ENCODE measurements at regions not wholly inside any gene's neighbourhood (a gene's known extent, or its start where the extent isn't known, plus 50 kb on each side); places are given as distances from the start of the nearest gene placed in this dataset.
A peak's percentile ranks its signal among the peaks of the same experiment; 100 is the strongest.
"Not testable (repeated sequence)": the region's sequence is repeated elsewhere in the genome, so short reads cannot be mapped to it uniquely, and the experiment has no call there.

GRCh38 chr4:3867403-3868100, 101.4 kb downstream of the ADRA2C start:
- DNase-seq: no peak

- DNase-seq: no peak
Measured at GRCh38 chr4:3868211-3869173, 102.3 kb downstream of the ADRA2C start.

- no peak for DNase-seq
Measured at GRCh38 chr4:3869174-3869572, 103.0 kb downstream of the ADRA2C start.

- DNase-seq: no peak
Measured at GRCh38 chr4:3869661-3870566, 103.7 kb downstream of the ADRA2C start.

GRCh38 chr4:3870567-3870962, 104.4 kb downstream of the ADRA2C start:
- no peak for DNase-seq

GRCh38 chr4:3871181-3871852, 105.1 kb downstream of the ADRA2C start:
- peak; percentile 63 for DNase-seq

- DNase-seq: peak; percentile 32
Measured at GRCh38 chr4:3871881-3872833, 106.0 kb downstream of the ADRA2C start.

GRCh38 chr4:3872834-3873313, 106.7 kb downstream of the ADRA2C start:
- DNase-seq: peak; percentile 1

- peak; percentile 14 for DNase-seq
Measured at GRCh38 chr4:3873408-3874027, 107.3 kb downstream of the ADRA2C start.

- peak; percentile 1 for DNase-seq
Measured at GRCh38 chr4:3874028-3874415, 107.8 kb downstream of the ADRA2C start.

GRCh38 chr4:3874525-3875110, 108.4 kb downstream of the ADRA2C start:
- peak; percentile 1 for DNase-seq

GRCh38 chr4:3875466-3875865, 109.3 kb downstream of the ADRA2C start:
- peak; percentile 0 for DNase-seq

- DNase-seq: not testable (repeated sequence)
Measured at GRCh38 chr4:3876057-3876845, 110.1 kb downstream of the ADRA2C start.

GRCh38 chr4:3877236-3877635, 111.1 kb downstream of the ADRA2C start:
- DNase-seq: no peak

GRCh38 chr4:3877868-3878267, 111.7 kb downstream of the ADRA2C start:
- no peak for DNase-seq

GRCh38 chr4:3878678-3879077, 112.5 kb downstream of the ADRA2C start:
- DNase-seq: no peak

- peak; percentile 49 for DNase-seq
Measured at GRCh38 chr4:3879681-3880614, 113.8 kb downstream of the ADRA2C start.

- peak; percentile 86 for DNase-seq
Measured at GRCh38 chr4:3880615-3881120, 114.5 kb downstream of the ADRA2C start.
